ENCODE measurements at regions not wholly inside any gene's neighbourhood (a gene's known extent, or its start where the extent isn't known, plus 50 kb on each side); places are given as distances from the start of the nearest gene placed in this dataset.

DNA sequence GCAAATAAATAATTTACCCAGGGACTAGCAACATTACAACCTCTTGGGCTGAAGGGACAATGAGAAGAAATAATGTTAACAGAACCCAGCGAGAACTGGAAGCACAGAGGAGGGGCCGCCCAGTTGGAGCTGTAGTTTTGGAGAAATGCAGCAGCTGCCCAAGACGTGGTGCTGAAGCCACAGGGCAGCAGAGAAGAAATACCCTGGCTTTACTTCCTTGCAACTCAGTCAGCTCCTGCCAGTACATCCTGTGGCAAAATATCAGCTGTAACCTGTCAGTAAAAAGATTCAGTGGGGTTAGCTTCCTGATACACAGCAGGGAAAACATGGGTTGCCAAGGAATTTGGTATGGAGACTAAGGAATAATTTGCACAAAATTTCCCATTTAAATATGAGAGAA, 283.6 kb upstream of the USP25 start:
- TF ChIP-seq, protein P1, sequence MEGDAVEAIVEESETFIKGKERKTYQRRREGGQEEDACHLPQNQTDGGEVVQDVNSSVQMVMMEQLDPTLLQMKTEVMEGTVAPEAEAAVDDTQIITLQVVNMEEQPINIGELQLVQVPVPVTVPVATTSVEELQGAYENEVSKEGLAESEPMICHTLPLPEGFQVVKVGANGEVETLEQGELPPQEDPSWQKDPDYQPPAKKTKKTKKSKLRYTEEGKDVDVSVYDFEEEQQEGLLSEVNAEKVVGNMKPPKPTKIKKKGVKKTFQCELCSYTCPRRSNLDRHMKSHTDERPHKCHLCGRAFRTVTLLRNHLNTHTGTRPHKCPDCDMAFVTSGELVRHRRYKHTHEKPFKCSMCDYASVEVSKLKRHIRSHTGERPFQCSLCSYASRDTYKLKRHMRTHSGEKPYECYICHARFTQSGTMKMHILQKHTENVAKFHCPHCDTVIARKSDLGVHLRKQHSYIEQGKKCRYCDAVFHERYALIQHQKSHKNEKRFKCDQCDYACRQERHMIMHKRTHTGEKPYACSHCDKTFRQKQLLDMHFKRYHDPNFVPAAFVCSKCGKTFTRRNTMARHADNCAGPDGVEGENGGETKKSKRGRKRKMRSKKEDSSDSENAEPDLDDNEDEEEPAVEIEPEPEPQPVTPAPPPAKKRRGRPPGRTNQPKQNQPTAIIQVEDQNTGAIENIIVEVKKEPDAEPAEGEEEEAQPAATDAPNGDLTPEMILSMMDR (IDR thresholded peaks at IDR 0.05) = no peak
- no peak for TF ChIP-seq POLR2A (IDR thresholded peaks at IDR 0.05)

Data from heart left ventricle (tissue), 13 donors.